Endothelial cell of umbilical vein (primary cell): ENCODE measurements at regions not wholly inside any gene's neighbourhood (a gene's known extent, or its start where the extent isn't known, plus 50 kb on each side); places are given as distances from the start of the nearest gene placed in this dataset.

Experiments used
- CTCF ChIP-seq, 2 donors: IDR thresholded peaks; 1 replicate in 1 of 2; 2 replicates in 1 of 2; pipeline ENCODE4 v1.5.1; 2011; ENCODE audit warnings: low read length in 2 of 2, mild to moderate bottlenecking in 2 of 2, moderate library complexity in 2 of 2, control low read depth in 1 of 2, inconsistent platforms in 1 of 2, low read depth in 1 of 2; ENCODE audit not compliant: insufficient read depth in 1 of 2; ENCODE audit errors: extremely low read depth in 1 of 2
- EZH2 ChIP-seq: IDR thresholded peaks from 2 replicates; pipeline ENCODE4 v1.6.1; 2012; ENCODE audit warnings: borderline replicate concordance, low read depth, mild to moderate bottlenecking, moderate library complexity, low read length, inconsistent platforms; ENCODE audit not compliant: severe bottlenecking
- FOS ChIP-seq: IDR thresholded peaks from 2 replicates; pipeline ENCODE4 v1.6.1; 2011; ENCODE audit warnings: mild to moderate bottlenecking, low read length, moderate library complexity, borderline replicate concordance; ENCODE audit not compliant: insufficient read depth
- GATA2 ChIP-seq: IDR thresholded peaks from 2 replicates; pipeline ENCODE4 v1.7.0; 2011; ENCODE audit warnings: low read depth, mild to moderate bottlenecking, moderate library complexity, mixed read lengths, low read length; ENCODE audit not compliant: insufficient read length, insufficient read depth
- JUN ChIP-seq: IDR thresholded peaks from 2 replicates; pipeline ENCODE4 v1.6.1; 2011; ENCODE audit warnings: borderline replicate concordance, low read depth; ENCODE audit not compliant: insufficient read length, insufficient read depth
- MAX ChIP-seq: IDR thresholded peaks from 2 replicates; pipeline ENCODE4 v1.6.1; 2011; ENCODE audit not compliant: insufficient read depth, insufficient read length
- POLR2A ChIP-seq: IDR thresholded peaks from 2 replicates; pipeline ENCODE4 v1.6.1; 2012; ENCODE audit warnings: low read depth, mild to moderate bottlenecking, control low read depth, low read length
- POLR2AphosphoS5 ChIP-seq: IDR thresholded peaks from 2 replicates; pipeline ENCODE4 v1.6.1; 2012; ENCODE audit warnings: low read depth, mild to moderate bottlenecking, control low read depth, low read length, moderate library complexity; ENCODE audit not compliant: insufficient read depth

- TF ChIP-seq POLR2A: no peak
- TF ChIP-seq CTCF (IDR thresholded peaks at IDR 0.05; ENCODE audit: extremely low read depth in 1 of 2, insufficient read depth in 1 of 2, low read depth in 1 of 2, low read length in 2 of 2): no peak
- no peak for TF ChIP-seq POLR2AphosphoS5
- TF ChIP-seq EZH2: no peak
- no peak for TF ChIP-seq MAX
- no peak for TF ChIP-seq JUN
- no peak for TF ChIP-seq FOS
- no peak for TF ChIP-seq GATA2
Measured at GRCh38 chr14:78071016-78071549, 99.1 kb upstream of the NRXN3 start.
